HG03460 (cell line): ENCODE measurements at regions not wholly inside any gene's neighbourhood (a gene's known extent, or its start where the extent isn't known, plus 50 kb on each side); places are given as distances from the start of the nearest gene placed in this dataset.
"Not testable (repeated sequence)": the region's sequence is repeated elsewhere in the genome, so short reads cannot be mapped to it uniquely, and the experiment has no call there.

Source experiments
- ATAC-seq: cut with Tn5 transposase; IDR thresholded peaks from one replicate; pipeline ENCODE4 v1.9.1; 2021; ENCODE audit not compliant: unreplicated experiment

DNA sequence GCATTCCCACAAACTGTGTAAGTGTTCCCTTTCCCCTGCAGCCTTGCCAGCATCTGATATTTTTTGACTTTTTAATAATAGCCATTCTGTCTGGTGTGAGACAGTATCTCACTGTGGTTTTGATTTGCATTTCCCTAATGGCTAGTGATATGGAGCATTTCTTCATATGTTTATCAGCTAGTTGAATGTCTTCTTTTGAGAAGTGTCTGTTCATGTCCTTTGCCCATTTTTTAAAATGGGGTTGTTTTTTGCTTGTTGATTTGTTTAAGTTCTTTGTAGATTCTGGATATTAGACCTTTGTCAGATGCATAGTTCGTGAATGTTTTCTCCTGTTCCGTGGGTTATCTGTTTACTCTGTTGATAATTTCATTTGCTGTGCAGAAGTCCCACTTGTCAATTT, 492.8 kb downstream of the JRKL start:
- ATAC-seq: not testable (repeated sequence)

DNA sequence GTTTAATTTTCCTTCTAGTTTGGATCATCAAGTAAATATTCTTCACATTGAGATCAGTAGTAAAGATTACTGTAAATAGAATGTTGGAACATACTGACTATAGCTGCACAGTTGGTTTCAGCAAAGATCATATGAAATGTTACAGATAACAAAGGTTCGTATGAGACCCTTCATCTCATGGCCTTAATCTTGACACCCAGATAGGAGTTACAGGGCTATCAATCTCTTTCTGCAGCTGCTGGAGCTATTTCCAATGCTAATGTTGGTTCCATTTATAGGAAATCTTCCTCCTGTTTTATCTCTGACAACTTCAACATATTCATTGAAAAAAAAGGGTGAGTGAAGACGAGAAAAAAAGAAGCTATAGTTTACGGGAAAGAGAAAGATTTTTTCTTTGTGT, 495.6 kb downstream of the JRKL start:
- no peak for ATAC-seq

DNA sequence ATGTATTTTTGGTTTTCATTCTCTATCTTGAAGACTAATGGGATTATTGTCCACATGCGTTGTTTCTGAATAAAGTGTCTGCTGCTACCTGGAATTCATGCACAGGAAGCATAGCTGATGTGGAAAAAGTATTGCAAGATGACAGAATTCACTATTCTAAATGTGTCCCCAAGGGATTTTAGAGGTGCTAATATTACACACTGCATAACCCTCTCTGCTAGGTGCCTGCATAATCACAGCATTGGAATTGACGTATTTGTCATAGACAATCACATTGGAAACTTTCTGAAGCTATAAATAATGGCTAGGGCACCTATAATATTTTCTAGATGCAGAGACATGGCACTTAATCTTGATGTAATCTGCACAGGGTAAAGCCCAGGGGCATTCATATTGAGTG, 496.1 kb downstream of the JRKL start:
- ATAC-seq: no peak

DNA sequence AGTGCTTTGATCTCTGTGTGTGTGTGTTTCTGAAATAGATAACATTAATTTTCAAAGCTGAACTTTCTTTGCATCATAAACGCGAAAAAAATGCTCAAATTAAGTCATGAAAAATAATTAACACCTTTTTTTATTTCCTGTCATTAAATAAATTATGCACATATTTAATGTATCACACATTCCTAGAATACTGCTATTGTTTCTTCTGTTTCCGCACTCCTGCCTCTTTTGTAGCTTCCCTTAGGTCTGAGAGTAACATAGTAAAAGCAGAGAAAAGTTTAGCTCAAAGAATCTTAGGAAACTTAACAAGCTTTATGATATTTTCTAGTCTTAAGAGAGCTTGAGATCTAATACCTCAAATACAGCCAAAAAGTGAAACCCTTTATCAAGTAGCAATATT, 504.2 kb downstream of the JRKL start:
- ATAC-seq: no peak

DNA sequence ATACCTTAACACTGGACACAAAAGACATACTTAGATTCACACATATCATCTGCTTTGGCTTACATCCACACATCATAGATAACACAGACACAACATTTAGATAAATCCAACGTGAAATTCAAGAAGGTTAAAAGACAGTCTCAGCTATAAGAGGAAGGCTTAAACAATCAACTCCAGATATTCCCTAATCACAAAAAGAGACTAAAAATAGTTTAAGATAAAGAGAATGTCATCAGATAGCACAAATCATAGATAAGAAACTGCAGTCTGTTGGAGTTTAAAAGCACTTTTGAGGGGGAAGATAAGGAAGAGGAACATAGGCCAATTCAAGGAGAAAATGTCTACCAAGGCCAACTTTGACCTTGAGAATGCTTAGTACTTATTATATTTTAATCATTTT, 504.8 kb downstream of the JRKL start:
- ATAC-seq: no peak

DNA sequence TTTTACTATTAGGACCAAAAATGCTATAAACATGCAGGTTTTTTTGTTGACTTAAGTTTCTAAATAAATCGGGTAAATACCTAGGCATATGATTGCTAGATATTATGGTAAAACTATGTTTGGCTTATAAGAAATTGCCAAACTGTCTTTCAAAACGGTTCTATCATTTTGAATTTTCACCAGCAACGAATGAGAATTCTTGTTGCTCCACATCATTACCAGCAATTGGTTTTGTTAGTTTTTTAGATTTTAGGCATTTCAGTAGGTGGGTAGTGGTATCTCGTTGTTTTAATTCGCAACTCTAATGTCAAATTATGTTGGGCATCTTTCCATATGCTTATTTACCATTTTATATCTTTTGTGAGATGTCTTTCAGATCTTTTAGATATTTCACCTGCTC, 510.2 kb downstream of the JRKL start:
- no peak for ATAC-seq

DNA sequence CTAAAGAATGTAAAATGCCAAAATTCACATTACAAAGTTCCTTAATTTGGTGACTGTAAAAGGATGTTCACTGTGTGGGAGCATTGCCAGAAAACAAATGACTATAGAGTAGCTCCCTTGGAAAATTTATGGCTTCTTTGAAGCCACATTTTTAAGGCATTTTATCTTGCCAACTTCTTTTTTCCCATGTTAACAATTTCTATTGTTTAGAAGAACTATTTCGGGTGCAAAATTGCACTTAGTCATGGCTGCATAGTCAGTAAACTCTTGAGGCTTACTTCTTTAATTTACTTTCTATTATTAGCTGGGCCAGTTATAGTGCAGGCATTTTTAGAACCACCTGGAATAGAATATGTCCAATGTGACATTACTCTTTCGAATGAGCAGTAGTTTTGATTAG, 515.3 kb downstream of the JRKL start:
- ATAC-seq: no peak

DNA sequence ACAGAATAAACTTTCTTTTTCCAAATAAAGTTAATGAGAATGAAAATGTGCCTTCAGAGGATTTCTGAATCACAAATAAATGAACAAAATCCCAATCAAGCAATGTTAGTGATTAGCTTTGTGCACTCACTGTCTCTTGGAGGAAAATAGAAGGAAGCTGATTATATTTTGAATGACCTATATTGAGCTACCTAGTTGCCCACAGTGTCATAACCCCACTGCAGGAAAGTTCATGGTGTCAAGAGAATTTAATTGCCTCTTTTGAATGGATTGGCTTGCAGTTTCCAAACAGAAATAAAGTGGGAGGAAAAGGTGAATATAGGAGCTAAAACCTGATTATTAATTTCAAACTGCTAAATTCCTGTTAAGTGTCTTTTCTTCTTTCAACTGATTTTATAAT, 515.9 kb downstream of the JRKL start:
- no peak for ATAC-seq

DNA sequence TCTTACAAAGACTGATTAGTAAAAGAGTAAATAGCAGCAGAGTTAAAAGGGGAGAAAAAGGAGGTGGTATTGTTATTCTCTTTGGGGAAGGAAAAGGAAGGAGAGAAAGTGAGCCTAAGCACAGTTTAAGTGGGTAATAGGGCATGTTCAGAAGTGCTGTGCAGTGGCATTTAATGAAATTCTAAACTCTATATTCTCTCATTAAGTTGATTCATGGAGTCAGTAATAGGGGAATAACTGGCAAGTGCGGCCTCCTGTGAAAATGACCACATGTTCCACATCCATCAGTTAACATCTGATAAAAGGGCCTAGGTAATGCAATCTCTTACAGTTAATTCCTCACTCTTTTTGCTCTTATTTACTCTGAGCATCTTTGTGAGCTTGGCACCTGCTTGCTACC, 516.7 kb downstream of the JRKL start:
- no peak for ATAC-seq

DNA sequence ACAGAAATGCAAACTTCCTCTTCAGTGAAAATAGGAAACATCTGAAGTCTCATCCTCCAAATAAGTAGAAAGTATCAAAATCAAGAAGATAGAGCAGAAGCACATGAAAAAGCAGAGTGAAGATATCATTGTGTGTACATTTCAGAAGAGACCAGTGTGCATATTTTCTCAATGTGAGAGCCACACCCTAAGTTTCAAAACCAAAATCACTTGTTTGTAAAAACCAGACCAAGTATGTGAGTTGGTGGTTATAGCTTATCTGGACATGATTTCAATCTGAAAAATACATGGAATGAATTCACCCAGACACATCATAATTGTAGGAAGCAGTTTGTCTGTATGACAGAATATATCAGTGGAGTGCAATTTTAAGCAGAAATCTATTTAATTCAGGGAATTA, 536.0 kb downstream of the JRKL start:
- no peak for ATAC-seq

DNA sequence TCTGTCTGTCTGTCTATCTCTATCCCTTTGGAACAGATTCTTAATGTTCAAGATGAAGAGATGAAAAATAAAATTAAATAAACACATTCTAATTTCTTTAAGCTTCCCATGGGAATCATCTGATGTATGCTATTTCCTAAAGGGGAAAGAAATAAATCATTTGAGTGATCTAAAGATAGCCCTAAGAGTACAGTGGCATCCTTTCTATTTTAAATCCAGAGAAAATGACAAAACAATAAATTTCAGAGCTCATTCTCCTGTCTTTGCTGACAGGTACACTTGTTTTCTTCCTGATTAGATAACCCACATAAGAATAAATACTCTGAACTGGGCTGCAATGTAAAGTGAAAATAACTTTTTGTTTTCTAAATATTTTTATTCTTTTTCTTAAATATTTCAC, 550.4 kb downstream of the JRKL start:
- no peak for ATAC-seq

DNA sequence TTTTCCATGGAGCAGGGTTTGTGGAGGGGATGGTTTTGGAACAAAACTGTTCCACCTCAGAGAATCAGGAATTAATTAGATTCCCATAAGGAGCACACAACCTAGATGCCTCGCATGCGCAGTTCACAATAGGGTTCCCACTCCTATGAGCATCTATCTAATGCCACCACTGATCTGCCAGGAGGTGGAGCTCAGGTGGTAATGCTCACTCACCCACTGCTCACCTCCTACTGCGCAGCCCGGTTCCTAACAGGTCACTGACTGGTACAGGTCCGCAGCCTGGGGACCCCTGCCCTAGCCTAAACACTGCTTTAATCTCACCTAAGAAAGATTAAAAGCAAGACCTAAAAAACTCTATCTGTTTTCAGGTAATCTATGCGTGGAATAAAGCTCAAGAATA, 553.0 kb downstream of the JRKL start:
- no peak for ATAC-seq

DNA sequence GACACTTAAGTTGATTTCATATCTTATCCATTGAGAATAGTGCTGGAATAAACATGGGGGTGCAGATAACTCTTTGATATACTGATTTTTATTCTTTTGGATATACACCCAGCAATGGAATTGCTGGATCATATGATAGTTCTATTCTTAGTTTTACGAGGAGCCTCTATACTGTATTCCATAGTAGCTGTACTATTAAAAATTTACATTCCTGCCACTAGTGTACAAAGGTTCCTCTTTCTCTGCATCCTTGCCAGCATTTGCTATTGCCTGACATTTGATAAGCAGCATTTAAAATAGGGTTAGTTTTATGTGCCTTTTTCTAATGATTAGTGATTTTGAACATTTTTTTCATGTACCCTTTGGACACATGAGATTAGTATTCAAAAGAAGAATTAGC, 554.2 kb downstream of the JRKL start:
- no peak for ATAC-seq

DNA sequence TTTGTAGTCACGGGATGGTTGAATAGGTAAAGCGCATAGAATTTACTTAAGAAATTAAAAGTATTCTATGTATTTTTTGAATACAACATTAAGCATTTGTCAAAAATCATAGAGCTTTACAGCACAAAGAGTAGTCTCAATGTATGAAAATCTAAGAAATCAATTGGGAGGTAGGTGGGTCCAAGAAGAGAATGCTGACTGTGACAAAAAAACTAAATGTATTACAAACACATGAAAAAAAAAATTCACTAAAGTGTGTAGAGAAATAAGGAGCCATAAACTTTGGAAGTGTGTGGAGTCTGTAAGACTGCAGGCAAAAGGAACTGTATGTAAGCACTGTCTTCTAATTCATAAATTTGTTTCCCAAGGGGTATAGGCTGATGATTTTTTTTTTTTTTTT, 558.3 kb downstream of the JRKL start:
- ATAC-seq: no peak

DNA sequence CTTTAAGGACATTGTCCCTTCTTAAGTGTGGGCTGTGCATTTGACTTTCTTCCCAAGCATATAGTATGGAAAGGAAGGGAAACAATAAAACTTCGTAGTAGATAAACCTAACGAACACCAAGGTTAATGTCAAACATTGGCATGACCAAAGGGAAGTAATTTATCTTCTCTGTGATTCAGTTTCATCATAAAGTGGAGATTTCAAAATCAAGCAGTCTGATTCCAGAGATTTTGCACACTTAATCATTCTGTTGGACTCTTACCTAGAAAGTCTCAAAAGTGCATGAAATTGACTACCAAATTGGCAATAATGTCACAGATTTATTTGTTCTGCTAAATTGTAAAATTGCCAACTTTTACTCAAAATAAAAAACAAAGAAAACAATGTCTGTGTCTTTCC, 559.7 kb downstream of the JRKL start:
- ATAC-seq: no peak

DNA sequence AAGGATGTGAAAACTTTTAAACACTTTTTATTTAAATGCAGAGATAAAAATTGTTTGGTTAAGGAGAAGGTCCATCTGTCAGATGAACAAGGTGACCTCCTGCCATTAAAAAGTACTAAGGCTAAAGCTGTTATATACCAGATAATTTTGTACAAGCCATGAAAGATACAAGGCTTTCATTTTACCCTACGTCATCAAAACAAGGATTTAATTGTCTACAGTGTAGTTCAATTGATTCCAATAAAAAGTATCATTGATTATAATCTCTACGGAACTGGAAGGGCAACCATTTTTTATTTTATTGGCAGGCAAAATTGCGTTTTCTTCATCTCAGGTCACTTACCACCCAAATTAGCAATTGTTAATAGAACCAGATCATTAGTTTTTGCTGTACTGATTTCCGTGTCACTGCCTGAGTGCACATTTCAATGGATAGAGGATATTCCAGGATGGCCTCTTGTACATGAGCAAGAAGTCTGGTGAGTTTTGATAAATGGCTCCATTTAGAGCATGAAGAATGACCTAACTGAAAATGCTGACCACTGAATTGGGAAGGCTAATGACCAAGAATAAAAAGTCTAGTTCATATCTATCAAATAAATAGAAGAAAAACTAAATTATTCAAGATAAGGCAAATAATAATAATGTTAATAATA, 564.9 kb downstream of the JRKL start:
- ATAC-seq: no peak

DNA sequence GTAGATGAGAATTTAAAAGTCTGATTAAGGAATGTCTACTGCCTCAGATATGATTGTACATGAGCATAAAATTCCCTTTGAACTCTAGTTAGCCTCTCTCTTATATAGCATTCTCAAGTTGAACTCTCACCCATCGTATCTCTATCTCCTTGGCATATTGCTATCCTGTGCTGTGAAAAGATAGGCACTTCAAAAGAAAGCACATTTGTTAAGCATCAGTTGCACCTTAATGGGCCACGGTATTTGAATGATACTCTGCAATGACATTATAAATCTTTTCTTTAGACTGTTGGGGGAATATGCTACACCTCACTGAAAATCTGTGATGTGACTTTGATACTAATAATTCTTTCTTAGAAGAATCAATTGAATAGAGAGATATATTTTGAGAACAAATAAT, 570.7 kb downstream of the JRKL start:
- no peak for ATAC-seq

DNA sequence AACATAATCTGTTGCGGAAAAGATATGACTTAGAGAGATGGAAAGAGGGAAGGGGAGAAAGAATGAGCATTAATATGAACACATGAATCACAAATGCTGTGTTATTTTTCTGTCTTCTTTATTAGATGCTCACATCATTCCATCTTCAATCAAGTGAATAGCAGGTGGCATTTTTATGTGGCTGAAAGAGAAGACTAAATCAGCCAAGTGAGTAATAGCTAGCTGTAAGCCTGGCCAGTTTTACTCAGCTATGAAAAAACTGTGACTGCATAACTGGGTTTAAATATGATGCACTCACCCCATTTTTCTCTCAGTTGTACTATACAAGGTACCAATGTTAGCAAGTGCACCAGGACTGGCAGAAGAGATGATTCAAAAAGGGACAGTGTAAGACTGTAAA, 571.1 kb downstream of the JRKL start:
- no peak for ATAC-seq

DNA sequence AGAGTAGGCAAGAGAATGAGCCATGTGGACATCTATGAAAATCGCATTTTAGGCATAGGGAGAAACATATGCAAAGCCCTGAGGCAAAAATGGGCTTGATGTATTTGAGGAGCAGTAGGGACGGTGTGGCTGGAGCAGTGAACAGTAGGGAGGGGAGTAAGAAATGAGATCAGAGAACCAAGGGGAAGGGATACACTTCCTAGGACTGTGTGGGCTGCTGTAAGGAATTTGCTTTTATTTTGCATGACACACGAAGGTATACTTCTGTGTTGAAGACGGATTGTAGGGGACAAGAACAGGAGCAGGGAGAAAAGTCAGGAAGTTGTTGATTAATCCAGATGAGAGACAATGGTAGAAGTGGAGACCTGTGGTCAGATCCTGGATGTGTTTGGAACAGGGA, 572.1 kb downstream of the JRKL start:
- ATAC-seq: no peak

DNA sequence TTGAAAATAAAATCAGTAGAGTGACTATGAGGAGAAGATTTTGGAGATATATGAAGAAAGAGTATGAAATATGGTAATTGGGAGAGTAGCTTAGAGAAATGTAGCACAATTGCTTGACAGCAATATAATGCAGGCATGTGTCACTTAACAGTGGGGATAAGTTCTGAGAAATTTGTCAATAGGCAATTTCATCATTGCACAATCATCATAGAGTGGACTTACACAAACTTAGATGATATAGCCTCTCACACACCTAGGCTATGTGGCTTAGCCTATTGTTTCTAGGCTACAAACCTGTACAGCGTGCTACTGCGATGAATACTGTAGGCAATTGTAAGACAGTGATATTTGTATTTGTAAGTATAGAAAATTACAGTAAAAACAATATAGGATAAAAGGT, 573.6 kb downstream of the JRKL start:
- no peak for ATAC-seq

DNA sequence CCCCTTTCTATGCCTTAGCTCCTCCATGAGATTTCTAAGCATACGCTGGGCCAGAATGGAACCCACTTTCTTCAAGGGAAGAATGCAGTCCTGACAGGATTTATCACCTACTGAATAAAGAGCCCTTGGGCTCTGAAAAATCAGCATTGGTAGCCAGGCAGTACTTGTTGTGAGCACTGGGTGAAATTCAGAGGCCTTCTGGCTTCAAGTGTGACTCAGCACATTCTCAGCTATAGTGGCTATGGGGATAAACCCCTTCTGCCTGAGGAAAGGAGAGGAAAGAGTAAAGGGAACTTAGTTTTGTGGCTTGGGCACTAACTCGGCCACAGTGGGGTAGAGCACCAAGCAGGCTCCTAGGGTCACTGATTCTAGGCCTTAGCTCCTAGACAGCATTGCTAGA, 574.8 kb downstream of the JRKL start:
- no peak for ATAC-seq

DNA sequence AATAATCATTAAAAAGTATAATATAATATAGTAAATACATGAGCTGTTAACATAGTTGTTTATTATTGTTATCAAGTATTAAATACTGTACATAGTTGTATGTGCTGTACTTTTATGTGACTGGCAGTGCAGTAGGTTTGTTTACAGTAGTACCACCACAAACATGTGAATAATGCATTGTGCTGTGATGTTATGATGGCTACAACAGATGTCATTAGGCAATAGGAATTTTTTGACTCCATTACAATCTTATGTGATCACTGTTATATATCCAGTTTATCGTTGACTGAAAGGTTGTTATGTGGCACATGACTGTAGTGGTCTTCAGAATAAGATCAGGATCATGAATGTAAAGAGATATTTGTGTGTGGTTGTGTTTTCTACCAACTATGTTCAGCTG, 577.8 kb downstream of the JRKL start:
- ATAC-seq: no peak

DNA sequence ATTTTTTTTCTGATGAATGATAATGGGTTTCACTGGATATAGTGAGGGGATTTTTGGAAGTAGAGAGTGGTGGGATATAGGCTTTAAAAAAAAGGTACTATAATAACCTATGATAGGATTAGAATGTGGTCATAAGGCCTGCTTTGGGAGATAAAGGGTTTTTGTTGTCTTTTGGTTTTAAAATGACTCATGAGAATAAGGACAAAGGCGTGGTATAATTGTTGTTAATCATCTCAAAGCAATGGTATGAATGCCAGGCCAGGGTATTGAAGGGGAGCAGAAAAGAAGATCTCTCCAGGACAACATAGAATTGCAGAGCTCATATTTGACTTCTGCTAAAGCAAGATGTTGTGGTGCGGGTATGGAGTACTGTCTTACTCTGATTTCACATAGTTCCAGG, 579.4 kb downstream of the JRKL start:
- no peak for ATAC-seq

DNA sequence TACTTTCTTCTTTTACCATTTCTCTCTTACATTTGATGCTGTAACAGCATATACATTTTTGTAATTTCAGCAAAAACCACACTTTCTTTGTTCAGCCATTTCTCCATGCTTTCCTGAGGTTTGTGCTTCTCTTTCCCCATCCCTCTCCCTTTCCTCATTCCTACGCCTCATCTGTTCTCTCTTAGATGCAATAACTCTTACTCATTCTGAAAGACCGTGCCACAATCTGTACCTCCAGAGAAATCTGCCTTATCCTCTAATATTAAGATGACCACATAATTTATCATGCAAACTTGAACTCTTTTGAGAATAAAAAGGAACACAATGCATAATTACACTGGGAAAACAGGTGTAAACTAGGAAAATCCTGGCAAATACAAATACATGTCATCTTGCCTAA, 588.9 kb downstream of the JRKL start:
- ATAC-seq: no peak
